Stimulated activated CD4-positive, alpha-beta T cell treated with anti-CD3 and anti-CD28 coated beads, Interleukin-15, amount 100 ng/mL, for 48 hours (primary cell): ENCODE measurements at regions not wholly inside any gene's neighbourhood (a gene's known extent, or its start where the extent isn't known, plus 50 kb on each side); places are given as distances from the start of the nearest gene placed in this dataset.

Source experiments
- DNase-seq, 2 donors: peaks; one replicate each; pipeline ENCODE4 v3.0.0-alpha.2; 2020; ENCODE audit warnings: low read depth in 2 of 2

- DNase-seq: peak; percentile 23 to 33
These were observed 207.1 kb downstream of the NFATC2 start for GRCh38 chr20:51335329-51335841.

GRCh38 chr20:51334609-51335008 is 207.9 kb downstream of the NFATC2 start:
- DNase-seq: no peak

- DNase-seq: no peak
These were observed 208.5 kb downstream of the NFATC2 start for GRCh38 chr20:51333971-51334370.

- no peak for DNase-seq
These were observed 209.1 kb downstream of the NFATC2 start for GRCh38 chr20:51333446-51333845.

GRCh38 chr20:51331481-51331880 is 211.0 kb downstream of the NFATC2 start:
- DNase-seq: no peak

GRCh38 chr20:51329845-51330244 is 212.7 kb downstream of the NFATC2 start:
- DNase-seq: no peak

GRCh38 chr20:51327251-51327841 is 215.2 kb downstream of the NFATC2 start:
- no peak for DNase-seq

GRCh38 chr20:51326201-51326819 is 216.2 kb downstream of the NFATC2 start:
- peak in 1 of 2 donors; percentile 42 for DNase-seq

- no peak for DNase-seq
These were observed 220.3 kb downstream of the NFATC2 start for GRCh38 chr20:51322164-51322707.

GRCh38 chr20:51321343-51322163 is 221.0 kb downstream of the NFATC2 start:
- no peak for DNase-seq

- DNase-seq: no peak
These were observed 223.0 kb downstream of the NFATC2 start for GRCh38 chr20:51319522-51319921.

- DNase-seq: peak; percentile 34 to 64
These were observed 224.2 kb downstream of the NFATC2 start for GRCh38 chr20:51318058-51318949.

- DNase-seq: no peak
These were observed 227.1 kb downstream of the NFATC2 start for GRCh38 chr20:51315390-51315789.

GRCh38 chr20:51313358-51313827 is 229.1 kb downstream of the NFATC2 start:
- no peak for DNase-seq

GRCh38 chr20:51312480-51312783 is 230.1 kb downstream of the NFATC2 start:
- no peak for DNase-seq

- DNase-seq: no peak
These were observed 230.7 kb downstream of the NFATC2 start for GRCh38 chr20:51311636-51312479.

GRCh38 chr20:51310216-51310615 is 232.3 kb downstream of the NFATC2 start:
- no peak for DNase-seq

- DNase-seq: no peak
These were observed 233.4 kb downstream of the NFATC2 start for GRCh38 chr20:51309128-51309527.

- peak; percentile 55 to 61 for DNase-seq
These were observed 235.8 kb downstream of the NFATC2 start for GRCh38 chr20:51306521-51307358.

GRCh38 chr20:51306081-51306480 is 236.4 kb downstream of the NFATC2 start:
- DNase-seq: no peak
